T-helper 9 cell (primary cell): ENCODE measurements at regions not wholly inside any gene's neighbourhood (a gene's known extent, or its start where the extent isn't known, plus 50 kb on each side); places are given as distances from the start of the nearest gene placed in this dataset.

Experiments
- DNase-seq: peaks from one replicate; pipeline ENCODE4 v3.0.0-alpha.2; 2020

DNA sequence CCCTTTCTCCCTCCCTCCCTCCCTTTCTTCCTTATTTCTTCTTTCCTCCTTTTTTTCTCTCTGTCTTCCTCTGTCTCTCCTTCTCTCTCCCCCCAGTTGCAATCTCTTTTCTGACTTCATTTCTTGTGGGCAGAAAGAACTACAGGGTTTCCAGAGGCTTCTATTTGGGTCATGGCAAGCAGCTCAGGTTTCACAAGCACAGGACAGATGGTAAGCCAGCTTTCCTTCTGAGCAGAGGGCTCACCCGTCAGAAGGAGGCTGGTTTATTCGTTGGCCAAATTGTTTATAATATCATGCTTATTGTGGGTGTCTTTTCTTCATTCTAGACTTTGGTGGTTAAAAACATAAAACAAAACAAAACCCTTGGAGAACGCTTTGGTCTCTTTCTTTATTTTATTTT, 58.9 kb upstream of the CLMP start:
- DNase-seq: no peak

DNA sequence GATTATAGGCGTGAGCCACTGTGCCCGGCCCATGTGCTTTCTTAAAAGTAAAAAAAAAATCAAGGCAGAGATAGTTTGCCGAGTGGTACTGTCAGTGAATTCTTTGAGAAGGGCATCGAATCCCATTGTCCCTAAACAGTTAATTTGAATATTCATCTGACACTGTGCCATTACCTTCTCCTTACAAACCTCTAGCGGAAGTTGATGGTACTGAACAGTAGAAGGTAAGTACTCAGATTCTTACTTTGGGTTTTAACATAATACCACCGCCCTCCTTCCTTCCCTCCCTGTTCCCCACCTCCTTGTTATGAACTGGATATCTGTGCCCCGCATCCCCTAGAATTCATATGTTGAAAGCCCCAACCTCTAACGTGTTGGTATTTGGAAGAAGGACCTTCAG, 58.2 kb upstream of the CLMP start:
- DNase-seq: no peak

DNA sequence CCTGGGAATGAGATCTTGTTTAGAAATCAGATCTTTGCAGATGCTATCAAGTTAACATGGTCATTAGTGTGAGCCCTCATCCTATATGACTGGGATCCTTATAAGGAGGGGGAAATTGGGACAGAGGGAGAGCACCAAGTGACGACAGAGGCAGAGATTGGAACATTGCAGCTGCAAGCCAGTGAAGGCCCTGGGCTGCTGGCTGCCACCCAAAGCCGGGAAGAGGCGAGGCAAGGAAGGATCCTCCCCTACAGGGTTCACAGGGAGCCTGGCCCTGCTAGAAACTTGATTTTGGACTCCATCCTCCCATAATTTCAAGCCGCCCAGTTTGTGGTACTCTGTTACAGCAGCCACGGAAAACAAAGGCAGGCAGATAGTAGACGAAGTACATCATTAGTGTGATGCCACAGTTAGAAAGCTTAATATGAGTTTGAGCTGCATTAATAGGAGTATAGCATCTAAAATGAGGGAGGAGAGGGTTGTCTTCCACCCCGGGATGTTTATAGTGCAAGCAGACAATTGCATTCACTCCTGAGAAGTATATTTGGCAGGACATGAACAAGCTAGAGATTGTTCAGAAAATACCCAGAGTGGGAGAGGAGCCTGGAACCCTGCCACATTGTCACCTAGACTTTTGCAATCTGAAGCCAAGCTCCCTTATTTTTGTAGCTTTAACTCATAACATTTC, 56.8 kb upstream of the CLMP start:
- no peak for DNase-seq

DNA sequence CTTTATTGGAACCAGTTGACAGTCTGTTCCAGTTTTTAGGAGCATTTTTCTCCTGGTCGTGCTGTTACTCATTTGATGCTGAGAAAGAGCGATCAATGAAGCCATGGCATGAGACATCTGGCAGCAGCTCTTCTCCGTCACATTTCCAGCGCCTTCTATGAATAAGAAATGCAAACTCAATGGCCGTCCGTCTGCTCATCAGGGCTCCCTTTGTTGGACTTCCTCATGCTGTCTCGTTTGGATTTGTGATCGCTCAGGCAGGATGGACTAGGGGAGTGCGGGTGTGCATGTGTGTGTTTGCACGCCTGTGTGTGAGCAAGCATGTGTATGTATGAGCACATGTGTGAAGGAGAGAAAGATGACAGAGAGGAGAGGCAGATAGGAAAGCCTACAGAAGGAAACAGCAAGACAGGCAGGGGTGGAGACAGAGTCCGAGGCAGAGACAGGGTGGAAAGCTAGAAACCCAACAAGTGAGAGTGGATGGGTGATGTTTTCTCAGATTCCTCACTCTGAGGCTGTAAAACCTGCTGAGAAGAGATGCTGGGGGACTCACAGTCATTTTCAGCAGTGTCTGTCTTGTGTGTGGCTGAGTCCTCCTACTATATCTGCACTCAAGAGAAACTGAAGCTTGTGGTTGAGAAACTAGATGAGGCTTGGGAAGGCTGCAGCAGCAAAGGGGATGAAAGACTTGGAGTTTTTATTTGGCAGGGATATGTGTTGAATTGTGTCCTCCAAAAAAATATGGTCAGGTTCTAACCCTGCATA, 56.0 kb upstream of the CLMP start:
- DNase-seq: no peak

DNA sequence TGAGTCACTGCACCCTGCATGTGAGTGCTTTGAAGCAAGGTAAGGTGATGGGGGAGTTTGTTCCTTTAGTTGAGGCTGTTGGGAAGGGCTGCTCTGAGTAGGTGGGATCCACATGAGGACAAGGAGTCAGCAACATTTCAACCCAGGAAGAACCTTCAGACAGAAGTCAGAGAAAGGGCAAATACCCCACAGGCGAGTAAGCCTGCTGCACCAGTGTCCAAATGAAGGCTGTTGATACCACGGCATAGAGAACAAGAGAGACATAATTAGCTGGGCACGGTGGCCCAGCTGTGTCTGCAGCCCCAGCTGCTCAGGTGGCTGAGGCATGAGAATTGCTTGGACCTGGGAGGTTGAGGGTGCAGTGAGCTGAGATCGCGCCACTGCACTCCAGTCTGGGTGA, 54.3 kb upstream of the CLMP start:
- no peak for DNase-seq

DNA sequence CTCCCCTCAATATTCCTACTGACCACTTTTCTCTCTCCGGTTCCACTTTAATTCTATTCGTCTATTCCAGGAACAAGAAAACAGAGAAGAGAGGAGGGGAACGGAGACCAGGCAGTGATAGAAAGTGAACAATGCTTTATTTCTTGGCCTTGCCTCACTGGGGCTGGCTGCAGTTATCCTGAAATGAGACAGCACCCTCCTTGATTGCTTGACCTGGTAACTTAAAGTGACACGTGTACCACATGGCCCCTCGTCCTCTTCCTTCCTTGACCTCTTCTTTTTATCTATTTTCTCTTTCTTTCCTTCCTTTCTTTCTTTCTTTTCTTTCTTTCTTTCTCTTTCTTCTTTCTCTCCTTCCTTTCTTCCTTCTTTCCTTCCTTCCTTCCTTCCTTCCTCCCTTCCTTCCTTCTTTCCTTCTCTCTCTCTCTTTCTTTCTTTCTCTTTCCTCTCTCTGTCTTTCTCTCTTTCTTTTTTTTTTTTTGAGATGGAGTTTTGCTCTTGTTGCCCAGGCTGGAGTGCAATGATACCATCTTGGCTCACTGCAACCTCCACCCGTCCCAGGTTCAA, 52.8 kb upstream of the CLMP start:
- no peak for DNase-seq

DNA sequence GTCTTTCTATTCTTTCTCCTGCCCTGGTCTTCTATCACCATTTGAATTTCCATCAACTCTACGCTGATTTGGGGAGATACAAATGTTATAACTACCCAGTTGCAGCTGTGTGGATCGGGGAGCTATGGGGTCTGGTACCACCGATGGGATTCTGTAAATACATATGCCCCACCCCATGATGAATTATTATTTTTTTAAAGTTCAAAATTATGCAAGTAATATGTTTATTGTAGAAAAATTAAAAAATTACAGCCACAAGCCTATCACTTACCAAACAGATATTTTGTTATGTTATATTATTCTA, 52.4 kb upstream of the CLMP start:
- no peak for DNase-seq

DNA sequence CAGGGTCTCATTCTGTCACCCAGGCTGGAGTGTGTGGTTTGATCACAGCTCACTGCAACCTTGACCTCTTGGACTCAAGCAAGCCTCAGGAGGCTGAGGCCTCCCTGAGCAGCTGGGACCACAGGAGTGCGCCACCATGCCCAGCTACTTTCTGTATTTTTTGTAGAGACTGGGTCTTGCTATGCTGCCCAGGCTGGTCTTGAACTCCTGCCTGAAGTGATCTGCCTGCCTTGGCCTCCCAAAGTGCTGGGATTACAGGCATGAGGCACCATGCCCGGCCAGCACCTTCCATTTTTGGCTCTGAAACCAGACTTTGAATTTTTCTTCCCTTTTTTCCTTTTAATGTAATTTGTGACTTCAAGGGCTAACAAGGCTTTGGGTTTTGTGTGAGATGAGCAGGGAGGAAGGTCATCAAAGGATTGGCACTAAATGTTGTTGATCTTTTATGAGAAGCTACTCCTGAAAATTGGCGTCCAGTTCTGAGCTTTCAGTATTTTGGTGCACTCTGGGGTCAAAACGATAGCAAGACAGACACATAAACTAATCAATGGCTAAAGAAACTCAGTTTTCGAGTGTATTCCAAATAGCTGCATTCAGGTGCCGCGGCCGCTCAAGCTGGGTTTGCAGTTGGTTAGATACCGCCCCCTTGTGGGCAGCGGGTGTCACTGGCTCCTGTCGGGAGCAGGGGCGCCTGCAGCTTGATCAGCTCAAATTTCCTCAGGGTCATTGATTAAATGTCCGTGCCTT, 51.9 kb upstream of the CLMP start:
- peak; percentile 75 for DNase-seq

DNA sequence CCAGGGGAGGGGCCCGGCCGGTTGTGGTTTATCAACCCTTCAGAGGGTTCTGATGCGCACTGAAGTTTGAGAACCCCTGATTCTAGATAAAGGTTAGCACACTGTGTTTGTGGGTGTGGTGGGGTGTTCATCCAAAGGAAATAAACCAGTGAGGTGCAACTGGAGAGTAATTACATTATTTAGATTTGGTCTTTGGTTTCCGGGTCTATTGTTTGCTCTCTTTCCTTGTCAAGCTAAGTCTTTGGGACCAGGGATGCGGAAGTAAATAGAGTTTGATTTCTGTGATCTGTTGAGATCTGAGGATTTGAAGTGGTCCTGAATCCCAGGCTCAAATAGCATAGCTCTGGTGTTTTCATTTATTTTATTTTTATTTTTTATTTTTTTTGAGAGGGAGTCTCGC, 50.5 kb upstream of the CLMP start:
- DNase-seq: no peak
